ENCODE measurements at regions not wholly inside any gene's neighbourhood (a gene's known extent, or its start where the extent isn't known, plus 50 kb on each side); places are given as distances from the start of the nearest gene placed in this dataset.

DNA sequence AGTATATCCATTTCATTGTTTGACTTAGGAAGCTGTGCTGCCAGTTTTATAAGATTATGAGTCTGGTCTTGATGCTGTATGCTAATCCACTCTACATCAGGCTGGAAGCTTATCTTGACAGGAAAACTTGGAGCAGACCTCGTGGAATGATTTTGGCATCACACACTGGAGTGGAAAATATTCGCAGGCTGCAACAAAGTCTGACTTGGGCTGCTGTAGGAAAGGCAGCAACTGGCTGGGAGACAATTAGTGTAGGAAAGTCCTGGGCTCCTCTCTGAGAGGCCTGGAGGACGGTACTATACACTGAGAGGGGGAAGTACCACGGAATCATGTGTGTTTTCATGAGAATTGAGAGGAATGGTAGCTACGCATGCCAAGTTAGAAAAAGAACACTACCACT is 383.7 kb downstream of the ETNK1 start:
- TF ChIP-seq, protein P1, sequence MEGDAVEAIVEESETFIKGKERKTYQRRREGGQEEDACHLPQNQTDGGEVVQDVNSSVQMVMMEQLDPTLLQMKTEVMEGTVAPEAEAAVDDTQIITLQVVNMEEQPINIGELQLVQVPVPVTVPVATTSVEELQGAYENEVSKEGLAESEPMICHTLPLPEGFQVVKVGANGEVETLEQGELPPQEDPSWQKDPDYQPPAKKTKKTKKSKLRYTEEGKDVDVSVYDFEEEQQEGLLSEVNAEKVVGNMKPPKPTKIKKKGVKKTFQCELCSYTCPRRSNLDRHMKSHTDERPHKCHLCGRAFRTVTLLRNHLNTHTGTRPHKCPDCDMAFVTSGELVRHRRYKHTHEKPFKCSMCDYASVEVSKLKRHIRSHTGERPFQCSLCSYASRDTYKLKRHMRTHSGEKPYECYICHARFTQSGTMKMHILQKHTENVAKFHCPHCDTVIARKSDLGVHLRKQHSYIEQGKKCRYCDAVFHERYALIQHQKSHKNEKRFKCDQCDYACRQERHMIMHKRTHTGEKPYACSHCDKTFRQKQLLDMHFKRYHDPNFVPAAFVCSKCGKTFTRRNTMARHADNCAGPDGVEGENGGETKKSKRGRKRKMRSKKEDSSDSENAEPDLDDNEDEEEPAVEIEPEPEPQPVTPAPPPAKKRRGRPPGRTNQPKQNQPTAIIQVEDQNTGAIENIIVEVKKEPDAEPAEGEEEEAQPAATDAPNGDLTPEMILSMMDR (IDR thresholded peaks at IDR 0.05): no peak
- no peak for TF ChIP-seq POLR2A (IDR thresholded peaks at IDR 0.05)

All from lower leg skin (tissue), 3 donors.